ENCODE measurements at regions not wholly inside any gene's neighbourhood (a gene's known extent, or its start where the extent isn't known, plus 50 kb on each side); places are given as distances from the start of the nearest gene placed in this dataset.

DNA sequence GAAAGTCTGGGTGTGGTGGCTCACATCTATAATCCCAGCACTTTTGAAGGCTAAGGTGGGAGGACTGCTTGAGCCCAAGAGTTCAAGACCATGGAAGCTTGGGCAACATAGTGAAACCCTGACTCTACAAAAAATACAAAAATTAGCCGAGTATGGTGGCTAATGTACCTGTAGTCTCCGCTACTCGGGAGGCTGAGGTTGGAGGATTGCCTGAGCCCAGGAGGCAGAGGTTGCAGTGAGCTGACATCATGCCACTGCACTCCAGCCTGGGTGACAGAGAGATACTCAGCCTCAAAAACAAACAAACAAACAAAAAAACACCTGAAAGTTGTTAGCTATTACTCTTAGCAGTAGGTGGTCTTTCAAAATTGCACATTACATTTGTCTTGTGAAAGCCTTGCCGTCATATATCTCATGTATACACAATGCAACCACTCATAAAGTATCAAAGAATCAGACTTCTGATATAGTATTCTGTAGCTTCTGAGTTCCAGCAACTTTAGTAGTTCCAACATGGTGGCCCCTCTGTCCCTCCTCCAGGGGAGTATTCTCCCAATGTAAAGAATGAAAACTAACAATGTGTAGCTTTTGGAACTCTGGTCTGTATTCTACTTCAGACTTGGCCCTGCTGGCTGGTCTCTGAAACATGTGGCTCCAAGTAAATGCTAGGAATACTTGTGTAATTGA lies 101.5 kb downstream of the ZNF92 start:
- H3K27me3 ChIP-seq (ENCODE audit: low read length): no peaks in the 10 kb centered on the region
- no peak overlapping the region for H3K9ac ChIP-seq (ENCODE audit: low read length)
- H3K9me3 ChIP-seq (ENCODE audit: low read length): no peaks in the 10 kb centered on the region
- DNase-seq (no peak), ATAC-seq (no peak)
- H3F3A ChIP-seq (ENCODE audit: low read length, unreplicated experiment): no peaks in the 10 kb centered on the region
- ChIA-PET CTCF (no interaction called here), POLR2A (ENCODE audit: unreplicated experiment) (no interaction called here)
- no peaks in the 10 kb centered on the region for H4K20me1 ChIP-seq (ENCODE audit: low read length)
- no peak overlapping the region for H3K4me3 ChIP-seq (ENCODE audit: low read length)
- no peaks in the 10 kb centered on the region for H3K79me2 ChIP-seq (ENCODE audit: low read length)
- BruUV-seq (replicated peaks): no TSS peak
- H3K4me1 ChIP-seq (ENCODE audit: insufficient read depth, low read length): peaks cover 18% of the 10 kb centered on the region
- H3K27ac ChIP-seq (ENCODE audit: low read length): no peak overlapping the region; the same call in 1 of the 2 replicates
- no peak overlapping the region for H2AFZ ChIP-seq (ENCODE audit: low read length)
- H3K4me2 ChIP-seq (ENCODE audit: low read length): 0 out of 2 replicates have a peak overlapping the region, but pooled peaks have one; percentile 53
- H3K36me3 ChIP-seq (ENCODE audit: low read depth, low read length): no peaks in the 10 kb centered on the region
- intact Hi-C loops (cut with micrococcal nuclease): loop anchor here (10.0 kb wide), 1 partner anchor 520 kb away; no protein-coding TSS in a partner anchor
- H3K9me2 ChIP-seq (replicated peaks; ENCODE audit: low read length): no peaks in the 10 kb centered on the region
- TF ChIP-seq, protein P1, sequence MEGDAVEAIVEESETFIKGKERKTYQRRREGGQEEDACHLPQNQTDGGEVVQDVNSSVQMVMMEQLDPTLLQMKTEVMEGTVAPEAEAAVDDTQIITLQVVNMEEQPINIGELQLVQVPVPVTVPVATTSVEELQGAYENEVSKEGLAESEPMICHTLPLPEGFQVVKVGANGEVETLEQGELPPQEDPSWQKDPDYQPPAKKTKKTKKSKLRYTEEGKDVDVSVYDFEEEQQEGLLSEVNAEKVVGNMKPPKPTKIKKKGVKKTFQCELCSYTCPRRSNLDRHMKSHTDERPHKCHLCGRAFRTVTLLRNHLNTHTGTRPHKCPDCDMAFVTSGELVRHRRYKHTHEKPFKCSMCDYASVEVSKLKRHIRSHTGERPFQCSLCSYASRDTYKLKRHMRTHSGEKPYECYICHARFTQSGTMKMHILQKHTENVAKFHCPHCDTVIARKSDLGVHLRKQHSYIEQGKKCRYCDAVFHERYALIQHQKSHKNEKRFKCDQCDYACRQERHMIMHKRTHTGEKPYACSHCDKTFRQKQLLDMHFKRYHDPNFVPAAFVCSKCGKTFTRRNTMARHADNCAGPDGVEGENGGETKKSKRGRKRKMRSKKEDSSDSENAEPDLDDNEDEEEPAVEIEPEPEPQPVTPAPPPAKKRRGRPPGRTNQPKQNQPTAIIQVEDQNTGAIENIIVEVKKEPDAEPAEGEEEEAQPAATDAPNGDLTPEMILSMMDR (conservative IDR thresholded peaks at IDR 0.05; ENCODE audit: low read depth, low read length): no peak
- TF ChIP-seq EZH2phosphoT487 (IDR thresholded peaks at IDR 0.05; ENCODE audit: borderline replicate concordance, low read length): no peak
- no peak for TF ChIP-seq EZH2 (IDR thresholded peaks at IDR 0.05; ENCODE audit: low read length, unreplicated experiment)

DNA sequence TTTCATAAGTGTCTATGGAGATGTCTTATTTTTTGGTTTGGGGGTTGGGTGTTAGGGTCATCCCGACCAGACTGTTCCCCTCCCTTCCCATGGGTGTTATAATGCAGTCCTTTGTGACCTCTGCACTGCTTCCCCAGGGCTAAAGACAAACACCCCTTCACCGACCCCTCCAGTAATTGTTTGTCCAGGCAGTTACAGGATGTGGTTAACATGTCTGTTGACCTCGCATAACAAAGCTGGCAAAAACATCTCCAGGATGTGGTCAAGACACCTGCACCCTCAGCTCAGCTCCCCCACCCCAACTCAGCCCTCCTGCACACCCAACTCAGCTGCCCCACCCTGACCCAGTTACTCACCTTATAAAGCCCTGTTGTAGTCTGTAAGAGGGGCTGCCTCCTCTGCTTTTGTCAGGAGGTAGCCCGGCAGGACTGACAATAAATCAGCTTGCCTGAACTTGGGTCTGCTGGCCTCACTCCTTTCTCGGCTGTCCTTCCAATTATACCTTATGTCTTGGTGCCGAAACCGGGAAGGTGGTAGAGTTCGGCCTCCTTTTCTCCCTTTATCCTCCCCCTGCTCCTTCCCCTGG lies 102.2 kb downstream of the ZNF92 start:
- Histone ChIP-seq H2AFZ (ENCODE audit: low read length) (no peak overlapping the region), H3K79me2 (ENCODE audit: low read length) (no peaks in the 10 kb centered on the region), H3K27me3 (ENCODE audit: low read length) (no peaks in the 10 kb centered on the region), H3K9me2 (replicated peaks; ENCODE audit: low read length) (no peaks in the 10 kb centered on the region), H3K27ac (ENCODE audit: low read length) (peak overlapping the region; percentile 16), H3K36me3 (ENCODE audit: low read depth, low read length) (no peaks in the 10 kb centered on the region), H3K9ac (ENCODE audit: low read length) (no peak overlapping the region), H3K4me3 (ENCODE audit: low read length) (no peak overlapping the region), H4K20me1 (ENCODE audit: low read length) (no peaks in the 10 kb centered on the region), H3K4me1 (ENCODE audit: insufficient read depth, low read length) (peaks cover 18% of the 10 kb centered on the region), H3K4me2 (ENCODE audit: low read length) (peak overlapping the region; percentile 53; the same call in 1 of the 2 replicates), H3K9me3 (ENCODE audit: low read length) (no peaks in the 10 kb centered on the region), H3F3A (ENCODE audit: low read length, unreplicated experiment) (no peaks in the 10 kb centered on the region)
- ATAC-seq (peak; percentile 80), DNase-seq (peak; percentile 70)
- TF ChIP-seq, protein P1 (conservative IDR thresholded peaks at IDR 0.05; ENCODE audit: low read depth, low read length): no peak
- no peak for TF ChIP-seq EZH2phosphoT487 (IDR thresholded peaks at IDR 0.05; ENCODE audit: borderline replicate concordance, low read length)
- TF ChIP-seq EZH2 (IDR thresholded peaks at IDR 0.05; ENCODE audit: low read length, unreplicated experiment): no peak
- no TSS peak for BruUV-seq (replicated peaks)
- ChIA-PET POLR2A (ENCODE audit: unreplicated experiment) (no interaction called here), CTCF (no interaction called here)
- intact Hi-C loops (cut with micrococcal nuclease): loop anchor here (10.0 kb wide), 1 partner anchor 521 kb away; no protein-coding TSS in a partner anchor

DNA sequence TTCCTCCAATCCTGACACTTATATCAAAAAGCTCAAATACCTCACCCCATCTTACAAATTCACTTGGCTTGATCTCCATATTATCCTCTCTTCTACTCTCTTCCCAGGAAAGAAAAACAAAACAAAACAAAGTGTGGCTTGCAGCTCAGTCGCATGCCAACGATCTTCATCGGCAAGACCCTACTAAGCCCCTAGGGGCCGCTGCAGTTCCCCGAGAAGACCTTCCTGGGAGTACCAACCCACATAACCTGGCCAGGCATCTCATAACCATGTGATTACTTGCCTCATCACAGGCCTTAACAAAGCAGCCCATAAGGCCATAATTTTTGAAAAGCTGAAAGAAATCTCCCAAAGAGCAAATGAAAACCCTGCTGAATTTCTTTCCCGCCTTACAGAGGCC lies 103.7 kb downstream of the ZNF92 start:
- ChIA-PET CTCF (no interaction called here), POLR2A (ENCODE audit: unreplicated experiment) (no interaction called here)
- Histone ChIP-seq H3K4me3 (ENCODE audit: low read length) (no peak overlapping the region), H3K4me2 (ENCODE audit: low read length) (no peak overlapping the region), H3K4me1 (ENCODE audit: insufficient read depth, low read length) (peaks cover 18% of the 10 kb centered on the region), H4K20me1 (ENCODE audit: low read length) (no peaks in the 10 kb centered on the region), H3K9me3 (ENCODE audit: low read length) (no peaks in the 10 kb centered on the region), H3K79me2 (ENCODE audit: low read length) (no peaks in the 10 kb centered on the region), H3F3A (ENCODE audit: low read length, unreplicated experiment) (no peaks in the 10 kb centered on the region), H3K9ac (ENCODE audit: low read length) (no peak overlapping the region), H2AFZ (ENCODE audit: low read length) (no peak overlapping the region), H3K27ac (ENCODE audit: low read length) (no peak overlapping the region), H3K36me3 (ENCODE audit: low read depth, low read length) (no peaks in the 10 kb centered on the region), H3K9me2 (replicated peaks; ENCODE audit: low read length) (no peaks in the 10 kb centered on the region), H3K27me3 (ENCODE audit: low read length) (no peaks in the 10 kb centered on the region)
- no TSS peak for BruUV-seq (replicated peaks)
- ATAC-seq (peak; percentile 39), DNase-seq (peak; percentile 50)
- TF ChIP-seq, protein P1 (conservative IDR thresholded peaks at IDR 0.05; ENCODE audit: low read depth, low read length): peak; percentile 56
- TF ChIP-seq EZH2phosphoT487 (IDR thresholded peaks at IDR 0.05; ENCODE audit: borderline replicate concordance, low read length): no peak
- TF ChIP-seq EZH2 (IDR thresholded peaks at IDR 0.05; ENCODE audit: low read length, unreplicated experiment): no peak
- intact Hi-C loops (cut with micrococcal nuclease): loop anchor here (10.0 kb wide), 1 partner anchor 523 kb away; no protein-coding TSS in a partner anchor
